COLO668 (cell line): ENCODE measurements at regions not wholly inside any gene's neighbourhood (a gene's known extent, or its start where the extent isn't known, plus 50 kb on each side); places are given as distances from the start of the nearest gene placed in this dataset.

ENCODE experiments used
- DNase-seq: peaks from one replicate; lab custom pipeline; 2025; ENCODE audit not compliant: unreplicated experiment; lab: John Stamatoyannopoulos, UW

GRCh38 chr20:43247361-43247760 is 57.7 kb upstream of the PTPRT start:
- no peak for DNase-seq

- DNase-seq = no peak
Observed at GRCh38 chr20:43244647-43245046, 54.9 kb upstream of the PTPRT start.

GRCh38 chr20:43243672-43244269 is 54.1 kb upstream of the PTPRT start:
- DNase-seq = peak; percentile 48

- DNase-seq = no peak
Observed at GRCh38 chr20:43241057-43241702, 51.5 kb upstream of the PTPRT start.
